Liver (tissue), 8 donors: ENCODE measurements at regions not wholly inside any gene's neighbourhood (a gene's known extent, or its start where the extent isn't known, plus 50 kb on each side); places are given as distances from the start of the nearest gene placed in this dataset.

Experiments used
- DNase-seq: peaks from one replicate; pipeline ENCODE4 v3.0.0-alpha.2; 2017; ENCODE audit warnings: low spot score
- H3K27ac ChIP-seq, 2 donors: one replicate each; pipeline ENCODE4 v1.7.0; 2013; ENCODE audit warnings: inconsistent platforms in 2 of 2, low read length in 2 of 2, control low read depth in 1 of 2, low read depth in 1 of 2, mild to moderate bottlenecking in 1 of 2
- H3K27me3 ChIP-seq, 4 donors: one replicate each; pipeline versions ENCODE4 v1.6.1 to v1.7.0; 2013; ENCODE audit warnings: low read length in 3 of 4, inconsistent platforms in 1 of 4, mild to moderate bottlenecking in 1 of 4, moderate library complexity in 1 of 4; ENCODE audit not compliant: control insufficient read depth in 4 of 4, insufficient read depth in 4 of 4
- H3K36me3 ChIP-seq, 4 donors: one replicate each; pipeline versions ENCODE4 v1.6.1 to v1.7.0; 2013; ENCODE audit warnings: low read length in 3 of 4, mild to moderate bottlenecking in 3 of 4, low read depth in 1 of 4, moderate library complexity in 1 of 4; ENCODE audit not compliant: control insufficient read depth in 4 of 4, insufficient read depth in 3 of 4
- H3K4me1 ChIP-seq, 4 donors: one replicate each; pipeline versions ENCODE4 v1.6.1 to v1.7.0; 2013; ENCODE audit warnings: low read length in 3 of 4, mild to moderate bottlenecking in 3 of 4, moderate library complexity in 1 of 4; ENCODE audit not compliant: control insufficient read depth in 4 of 4, insufficient read depth in 4 of 4
- H3K4me3 ChIP-seq, 3 donors: one replicate each; pipeline versions ENCODE4 v1.6.1 to v1.7.0; 2013; ENCODE audit warnings: low read length in 3 of 3, control low read depth in 1 of 3, low read depth in 1 of 3, mild to moderate bottlenecking in 1 of 3
- H3K9ac ChIP-seq, 2 donors: one replicate each; pipeline ENCODE4 v1.7.0; 2013; ENCODE audit warnings: low read length in 2 of 2, mild to moderate bottlenecking in 2 of 2, moderate library complexity in 2 of 2, control low read depth in 1 of 2, low read depth in 1 of 2
- H3K9me3 ChIP-seq, 4 donors: one replicate each; pipeline versions ENCODE4 v1.6.1 to v1.7.0; 2013; ENCODE audit warnings: low read length in 3 of 4; ENCODE audit not compliant: control insufficient read depth in 4 of 4
- ATF3 ChIP-seq: IDR thresholded peaks from 2 replicates; pipeline ENCODE4 v1.6.1; 2016; ENCODE audit warnings: antibody characterized with exemption
- CTCF ChIP-seq: fragments of 150-350 bp; IDR thresholded peaks from 2 replicates; pipeline ENCODE4 v1.5.1; 2017; ENCODE audit warnings: improper control_type of control experiment, low read depth, low read length; ENCODE audit not compliant: missing input control
- EGR1 ChIP-seq, 2 donors: IDR thresholded peaks; 2 replicates each; pipeline ENCODE4 v1.6.1; 2016 to 2018; ENCODE audit warnings: antibody characterized with exemption in 2 of 2, low read depth in 2 of 2
- FOXA2 ChIP-seq: IDR thresholded peaks from 2 replicates; pipeline ENCODE4 v1.6.1; 2016; ENCODE audit warnings: antibody characterized with exemption
- GABPA ChIP-seq, 2 donors: IDR thresholded peaks in 1 of 2; conservative IDR thresholded peaks in 1 of 2; 2 replicates each; pipeline ENCODE4 v1.6.1; 2016; ENCODE audit warnings: antibody characterized with exemption in 2 of 2, mild to moderate bottlenecking in 1 of 2, moderate library complexity in 1 of 2
- HNF4A ChIP-seq, 2 donors: conservative IDR thresholded peaks; 2 replicates each; pipeline ENCODE4 v1.6.1; 2016; ENCODE audit warnings: antibody characterized with exemption in 2 of 2, mild to moderate bottlenecking in 2 of 2
- JUND ChIP-seq, 2 donors: IDR thresholded peaks; 2 replicates each; pipeline ENCODE4 v1.6.1; 2016; ENCODE audit warnings: antibody characterized with exemption in 2 of 2
- MAX ChIP-seq: IDR thresholded peaks from 2 replicates; pipeline ENCODE4 v1.6.1; 2016; ENCODE audit warnings: antibody characterized with exemption
- NR2F2 ChIP-seq: IDR thresholded peaks from 2 replicates; pipeline ENCODE4 v1.6.1; 2016; ENCODE audit warnings: antibody characterized with exemption
- RAD21 ChIP-seq, 2 donors: IDR thresholded peaks; 2 replicates each; pipeline ENCODE4 v1.6.1; 2016; ENCODE audit warnings: antibody characterized with exemption in 2 of 2, mild to moderate bottlenecking in 2 of 2
- REST ChIP-seq: IDR thresholded peaks from 2 replicates; pipeline ENCODE4 v1.6.1; 2016; ENCODE audit warnings: antibody characterized with exemption, mild to moderate bottlenecking
- RXRA ChIP-seq, 2 donors: IDR thresholded peaks; 2 replicates each; pipeline ENCODE4 v1.6.1; 2017 to 2018; ENCODE audit warnings: antibody characterized with exemption in 2 of 2, mild to moderate bottlenecking in 1 of 2
- SP1 ChIP-seq: IDR thresholded peaks from 2 replicates; pipeline ENCODE4 v1.6.1; 2018; ENCODE audit warnings: antibody characterized with exemption, mild to moderate bottlenecking
- TAF1 ChIP-seq: conservative IDR thresholded peaks from 2 replicates; pipeline ENCODE4 v1.6.1; 2016; ENCODE audit warnings: antibody characterized with exemption, mild to moderate bottlenecking
- YY1 ChIP-seq: IDR thresholded peaks from 2 replicates; pipeline ENCODE4 v1.6.1; 2016; ENCODE audit warnings: antibody characterized with exemption, mild to moderate bottlenecking
- ZBTB33 ChIP-seq: IDR thresholded peaks from 2 replicates; pipeline ENCODE4 v1.6.1; 2016; ENCODE audit warnings: antibody characterized with exemption
- WGBS: extraction: QIAGEN DNeasy Blood & Tissue Kit; methylation state at CpG from one replicate; pipeline ENCODE4 v1.1.7; 2013; 5-methylcytosine and 5-hydroxymethylcytosine counted together
- donor health status: healthy.
- donor health status: healthy.
- donor health status: healthy.
- donor health status: healthy.
- donor health status: healthy.

GRCh38 chr4:29014555-29014954 is 1705.6 kb upstream of the PCDH7 start:
- 76% methylated on average over 4 of the region's 4 CpGs for WGBS

GRCh38 chr4:29033703-29034102 is 1686.5 kb upstream of the PCDH7 start:
- no peak for DNase-seq
- TF ChIP-seq REST: no peak
- no peak for TF ChIP-seq JUND (IDR thresholded peaks at IDR 0.05)
- TF ChIP-seq CTCF: no peak
- no peak for TF ChIP-seq RAD21 (IDR thresholded peaks at IDR 0.05)
- TF ChIP-seq NR2F2: no peak
- TF ChIP-seq TAF1: no peak
- no peak for TF ChIP-seq FOXA2
- no peak for TF ChIP-seq GABPA (IDR thresholded peaks at IDR 0.05 in 1 of 2, conservative IDR thresholded peaks at IDR 0.05 in 1 of 2)
- TF ChIP-seq MAX: no peak
- TF ChIP-seq YY1: no peak
- TF ChIP-seq ZBTB33: no peak
- TF ChIP-seq SP1: no peak
- no peak for TF ChIP-seq HNF4A (conservative IDR thresholded peaks at IDR 0.05)
- no peak for TF ChIP-seq ATF3
- TF ChIP-seq RXRA (IDR thresholded peaks at IDR 0.05): no peak
- TF ChIP-seq EGR1 (IDR thresholded peaks at IDR 0.05; ENCODE audit: low read depth in 2 of 2): no peak

More at GRCh38 chr4:29014555-29014954, 1705.6 kb upstream of the PCDH7 start:
- Histone ChIP-seq H3K9ac (no peak overlapping the region), H3K4me3 (no peak overlapping the region), H3K27ac (no peak overlapping the region), H3K9me3 (peaks cover 0 to 2% (median 0%) of the 10 kb centered on the region in 4 donors), H3K36me3 (no peaks in the 10 kb centered on the region), H3K27me3 (no peaks in the 10 kb centered on the region), H3K4me1 (no peaks in the 10 kb centered on the region)
- DNase-seq: no peak
- TF ChIP-seq TAF1: no peak

More at GRCh38 chr4:29033703-29034102, 1686.5 kb upstream of the PCDH7 start:
- H3K27me3 ChIP-seq: no peaks in the 10 kb centered on the region
- 47% methylated on average over 1 of the region's 1 CpG for WGBS
- H3K4me1 ChIP-seq: no peaks in the 10 kb centered on the region
- no peak overlapping the region for H3K9ac ChIP-seq
- no peak overlapping the region for H3K27ac ChIP-seq
- no peaks in the 10 kb centered on the region for H3K36me3 ChIP-seq
- H3K4me3 ChIP-seq: no peak overlapping the region
- H3K9me3 ChIP-seq: no peaks in the 10 kb centered on the region
